GM23248 (cell line): ENCODE measurements at regions not wholly inside any gene's neighbourhood (a gene's known extent, or its start where the extent isn't known, plus 50 kb on each side); places are given as distances from the start of the nearest gene placed in this dataset.

Source experiments
- EZH2 ChIP-seq: fragments of 200-600 bp; sonication (generic); IDR thresholded peaks from 2 replicates; pipeline ENCODE4 v1.6.1; 2018; ENCODE audit warnings: antibody characterized with exemption, mild to moderate bottlenecking; ENCODE audit not compliant: insufficient read depth, poor library complexity, severe bottlenecking
- EZH2phosphoT487 ChIP-seq: fragments of 200-600 bp; sonication (generic); IDR thresholded peaks from 2 replicates; pipeline ENCODE4 v1.6.1; 2018; ENCODE audit warnings: antibody characterized with exemption, moderate library complexity, mild to moderate bottlenecking, low read depth; ENCODE audit not compliant: insufficient read depth

DNA sequence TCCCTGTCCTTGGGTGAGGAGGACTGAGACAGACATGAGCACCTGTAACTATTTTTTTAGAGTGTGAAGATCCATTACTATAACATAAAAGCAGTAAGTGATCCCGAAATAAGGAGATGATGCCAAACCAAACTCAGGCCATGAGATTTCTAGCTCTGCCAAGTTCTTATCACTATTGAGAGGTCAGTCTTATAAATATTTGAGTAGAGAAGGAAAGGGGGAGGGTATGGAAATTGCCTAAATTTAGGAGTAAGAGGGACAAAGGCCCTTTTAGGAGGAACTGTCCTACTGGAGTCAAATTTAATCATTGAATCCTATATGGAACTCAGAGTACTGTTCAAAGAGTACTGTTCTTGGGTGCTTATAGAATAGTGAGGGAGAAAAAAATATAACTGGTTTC lies 326.9 kb upstream of the NAALADL2 start:
- TF ChIP-seq EZH2 (no peak), EZH2phosphoT487 (no peak)
